GM13976 (cell line): ENCODE measurements at regions not wholly inside any gene's neighbourhood (a gene's known extent, or its start where the extent isn't known, plus 50 kb on each side); places are given as distances from the start of the nearest gene placed in this dataset.
A peak's percentile ranks its signal among the peaks of the same experiment; 100 is the strongest.

Source experiments
- DNase-seq: peaks from one replicate; pipeline ENCODE4 v3.0.0; 2012; ENCODE audit warnings: low spot score
- in situ Hi-C: fragments of 300-500 bp; cut with MboI; formaldehyde crosslinking; loops from one replicate; pipeline ENCODE4 v1.12.0; 2022; ENCODE audit warnings: low sequenced_read_pairs, mixed read lengths, inconsistent platforms; ENCODE audit not compliant: unreplicated experiment
- TF ChIP-seq, protein P1 (sequence below): IDR thresholded peaks from 2 replicates; pipeline ENCODE4 v1.5.1; 2012; ENCODE audit warnings: borderline replicate concordance, mild to moderate bottlenecking; ENCODE audit not compliant: insufficient read depth; ENCODE audit errors: extremely low read depth, missing control alignments, control extremely low read depth

DNA sequence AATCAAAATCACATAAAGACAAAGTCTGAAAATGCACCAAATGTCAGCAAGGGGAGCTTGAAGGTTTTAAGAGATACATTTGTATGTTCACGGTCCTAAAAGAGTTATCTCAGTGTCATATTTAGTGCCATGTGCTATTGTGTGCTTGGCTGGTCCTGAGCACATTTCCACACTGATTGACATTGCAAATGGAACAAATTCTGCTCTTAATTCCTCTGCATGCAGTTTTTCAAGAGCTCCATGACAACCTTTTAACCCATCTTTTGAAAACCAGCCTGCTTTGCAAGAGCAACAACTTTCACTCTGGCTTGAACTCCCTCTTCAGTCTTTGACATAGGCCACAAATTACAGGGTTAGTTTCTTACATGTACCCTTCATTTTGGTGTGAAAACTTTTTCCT, 175.4 kb upstream of the ACTBL2 start:
- DNase-seq: no peak
- TF ChIP-seq, protein P1, sequence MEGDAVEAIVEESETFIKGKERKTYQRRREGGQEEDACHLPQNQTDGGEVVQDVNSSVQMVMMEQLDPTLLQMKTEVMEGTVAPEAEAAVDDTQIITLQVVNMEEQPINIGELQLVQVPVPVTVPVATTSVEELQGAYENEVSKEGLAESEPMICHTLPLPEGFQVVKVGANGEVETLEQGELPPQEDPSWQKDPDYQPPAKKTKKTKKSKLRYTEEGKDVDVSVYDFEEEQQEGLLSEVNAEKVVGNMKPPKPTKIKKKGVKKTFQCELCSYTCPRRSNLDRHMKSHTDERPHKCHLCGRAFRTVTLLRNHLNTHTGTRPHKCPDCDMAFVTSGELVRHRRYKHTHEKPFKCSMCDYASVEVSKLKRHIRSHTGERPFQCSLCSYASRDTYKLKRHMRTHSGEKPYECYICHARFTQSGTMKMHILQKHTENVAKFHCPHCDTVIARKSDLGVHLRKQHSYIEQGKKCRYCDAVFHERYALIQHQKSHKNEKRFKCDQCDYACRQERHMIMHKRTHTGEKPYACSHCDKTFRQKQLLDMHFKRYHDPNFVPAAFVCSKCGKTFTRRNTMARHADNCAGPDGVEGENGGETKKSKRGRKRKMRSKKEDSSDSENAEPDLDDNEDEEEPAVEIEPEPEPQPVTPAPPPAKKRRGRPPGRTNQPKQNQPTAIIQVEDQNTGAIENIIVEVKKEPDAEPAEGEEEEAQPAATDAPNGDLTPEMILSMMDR: no peak
- in situ Hi-C loops: no loop called here

DNA sequence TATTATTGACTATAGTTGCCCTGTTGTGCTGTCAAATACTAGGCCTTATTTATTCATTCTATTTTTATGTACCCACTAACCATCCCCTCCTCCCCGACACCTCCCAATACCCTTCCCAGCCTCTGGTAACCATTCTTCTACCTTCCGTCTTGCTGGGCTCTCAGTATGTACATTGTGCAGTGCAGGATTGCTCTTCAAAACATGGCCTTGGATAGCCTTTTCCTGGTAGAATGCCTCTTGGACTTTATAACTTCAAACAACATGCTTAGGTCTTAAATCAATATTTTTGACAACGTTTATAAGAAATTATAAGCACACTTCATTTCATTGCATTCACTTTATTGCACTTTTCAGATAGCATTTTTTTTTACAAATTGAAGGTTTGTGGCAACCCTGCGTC, 172.6 kb upstream of the ACTBL2 start:
- TF ChIP-seq, protein P1: no peak
- no peak for DNase-seq
- in situ Hi-C loops: no loop called here

DNA sequence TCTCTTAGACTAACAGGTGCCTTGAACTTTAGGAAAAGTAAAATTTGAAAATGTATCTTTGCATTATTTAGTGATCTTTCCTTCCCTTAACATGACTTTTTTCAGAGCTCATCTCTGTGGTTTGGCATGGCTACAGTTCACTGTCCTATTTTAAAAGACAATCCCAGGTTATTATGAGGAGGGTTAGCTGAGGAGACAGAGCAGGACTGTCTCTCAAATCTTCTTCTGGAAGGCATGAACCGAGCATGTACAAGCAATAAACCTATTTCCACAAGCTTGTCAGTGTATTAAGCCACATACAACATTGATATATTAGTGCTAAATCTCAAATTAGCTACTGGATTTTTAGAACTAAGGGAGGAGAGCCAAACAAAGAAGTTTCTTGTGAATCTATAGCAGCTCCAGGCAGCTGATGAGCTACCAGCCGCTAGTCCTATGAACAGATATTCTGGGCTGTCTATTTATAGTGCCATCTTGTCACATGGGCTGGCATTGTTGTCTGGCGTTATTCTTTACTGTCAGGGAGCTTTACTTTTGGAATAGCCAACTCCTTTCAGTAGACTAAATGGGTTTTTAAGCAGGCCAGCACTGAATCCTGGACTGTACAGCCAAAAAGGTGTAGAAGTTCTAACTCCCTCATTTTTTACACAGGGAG, 171.2 kb upstream of the ACTBL2 start:
- DNase-seq: no peak
- TF ChIP-seq, protein P1: no peak
- in situ Hi-C loops: no loop called here

DNA sequence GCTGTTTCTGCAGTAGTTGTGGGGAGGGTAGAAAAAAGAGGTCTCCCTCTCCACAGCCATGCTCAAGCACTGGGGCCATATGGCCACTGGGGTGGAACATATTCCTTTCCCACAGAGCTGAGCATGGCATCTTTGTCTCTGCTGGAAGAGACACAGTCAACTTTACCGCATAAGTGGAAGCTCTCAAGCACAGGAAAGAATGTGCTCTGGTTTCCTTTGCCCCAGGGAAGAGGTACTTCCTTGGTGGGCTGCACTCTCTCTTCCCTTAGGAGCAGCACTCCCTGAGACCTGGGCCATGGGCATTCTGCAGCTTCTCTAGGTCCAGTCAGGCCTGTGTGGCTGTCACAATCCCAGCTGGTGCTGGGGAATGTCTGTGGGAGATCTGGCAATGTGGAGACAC, 168.5 kb upstream of the ACTBL2 start:
- TF ChIP-seq, protein P1: no peak
- in situ Hi-C loops: no loop called here
- DNase-seq: no peak

DNA sequence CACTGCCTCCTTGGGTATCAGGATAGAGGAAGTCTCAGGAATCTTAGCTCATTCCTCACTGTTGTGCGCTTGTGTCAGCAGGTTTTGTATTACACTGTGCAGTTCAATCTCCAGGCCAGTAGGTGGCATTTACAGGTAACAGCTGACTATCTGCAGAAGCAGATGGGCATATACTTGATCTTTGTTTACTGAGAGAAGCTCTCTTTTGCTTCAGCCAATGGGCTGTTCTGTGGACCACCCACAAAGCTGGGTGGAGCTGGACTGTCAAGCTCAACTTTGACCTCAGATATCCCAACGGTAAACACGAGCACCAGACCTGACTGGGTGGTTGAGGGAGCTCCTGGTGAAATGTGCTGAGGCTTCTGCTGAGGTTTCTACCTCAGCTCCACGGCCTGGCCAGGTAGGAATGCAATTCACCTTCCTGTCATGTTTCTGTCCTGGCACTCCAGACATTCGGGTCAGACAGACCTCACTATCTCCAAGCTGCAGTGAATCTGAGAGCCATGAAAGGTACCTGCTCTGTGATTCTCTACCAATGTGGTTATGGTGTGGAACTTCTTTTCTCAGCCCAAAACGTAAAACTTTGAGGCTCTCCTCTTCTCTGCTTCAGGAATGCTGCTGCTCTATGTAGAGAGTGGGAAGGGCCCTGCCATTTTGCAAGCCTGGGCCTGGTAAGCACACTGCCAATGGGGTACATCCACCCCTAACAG, 167.9 kb upstream of the ACTBL2 start:
- in situ Hi-C loops: no loop called here
- peak; percentile 8 for DNase-seq
- TF ChIP-seq, protein P1: peak; percentile 64

DNA sequence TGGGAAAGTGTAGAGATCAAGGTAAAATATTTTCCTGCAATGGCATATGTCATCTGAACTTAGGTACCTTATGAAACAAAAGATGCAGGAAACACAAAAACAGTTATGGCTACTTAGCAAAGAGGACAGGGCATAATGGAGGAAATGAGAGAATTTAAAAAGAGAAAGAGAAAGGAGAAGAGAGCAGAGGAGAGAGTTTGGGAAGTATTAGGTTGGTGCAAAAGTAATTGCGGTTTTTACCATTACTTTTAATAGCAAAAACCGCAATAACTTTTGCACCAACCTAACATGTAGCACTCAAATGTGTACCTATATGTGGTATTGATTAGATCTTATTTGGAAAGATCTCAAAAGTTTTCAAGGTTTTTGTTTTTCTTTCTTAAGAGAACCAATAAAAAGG, 160.1 kb upstream of the ACTBL2 start:
- no peak for DNase-seq
- TF ChIP-seq, protein P1: no peak
- in situ Hi-C loops: no loop called here
